ENCODE measurements at regions not wholly inside any gene's neighbourhood (a gene's known extent, or its start where the extent isn't known, plus 50 kb on each side); places are given as distances from the start of the nearest gene placed in this dataset.

- no peak overlapping the region for H3K4me3 ChIP-seq (ENCODE audit: low read length in 2 of 2)
- no peak overlapping the region for H3K9ac ChIP-seq (ENCODE audit: low read depth, low read length, poor library complexity)
- H3K4me1 ChIP-seq (ENCODE audit: control insufficient read depth in 2 of 2, insufficient read depth in 1 of 2, low read depth in 1 of 2, low read length in 2 of 2) = no peaks in the 10 kb centered on the region
- no peak overlapping the region for H2BK12ac ChIP-seq (ENCODE audit: low read length)
- no peak overlapping the region for H2BK5ac ChIP-seq (ENCODE audit: low read length)
- no peaks in the 10 kb centered on the region for H3K79me1 ChIP-seq (ENCODE audit: low read depth, low read length)
- H2BK120ac ChIP-seq (ENCODE audit: low read depth, low read length) = no peak overlapping the region
- no peak overlapping the region for H4K91ac ChIP-seq (ENCODE audit: low read depth, low read length, poor library complexity)
- DNase-seq (ENCODE audit: low spot score) = no peak
- no peak overlapping the region for H2BK15ac ChIP-seq (ENCODE audit: low read length)
- H3K27me3 ChIP-seq (ENCODE audit: control insufficient read depth in 3 of 3, insufficient read depth in 3 of 3, low read depth in 1 of 3, low read length in 3 of 3) = peaks cover 0 to 2% (median 0%) of the 10 kb centered on the region in 3 experiments
- H2AFZ ChIP-seq (ENCODE audit: low read length) = no peak overlapping the region
- H3K14ac ChIP-seq (ENCODE audit: low read length) = no peak overlapping the region
- H3K23ac ChIP-seq (ENCODE audit: low read depth, low read length, poor library complexity) = no peak overlapping the region
- H3K36me3 ChIP-seq (replicated peaks in 1 of 2; ENCODE audit: control insufficient read depth in 2 of 2, insufficient read depth in 2 of 2, low read length in 2 of 2) = no peaks in the 10 kb centered on the region
- no CpG with 5 or more reads among the region's 2 CpGs for WGBS, 2 donors (ENCODE audit: extremely low coverage in 2 of 2, insufficient read length in 2 of 2, insufficient replicate concordance in 1 of 2)
- no peak overlapping the region for H3K4me2 ChIP-seq (ENCODE audit: insufficient read depth, low read length, poor library complexity, severe bottlenecking)
- no peak overlapping the region for H2AK5ac ChIP-seq (ENCODE audit: low read depth, low read length)
- no peak overlapping the region for H3K18ac ChIP-seq (ENCODE audit: low read length)
- H3K9me3 ChIP-seq (replicated peaks in 1 of 2; ENCODE audit: control insufficient read depth in 2 of 2, insufficient read depth in 1 of 2, low read depth in 1 of 2, low read length in 2 of 2) = peaks cover 2 to 6% of the 10 kb centered on the region in 2 donors
- H3K4ac ChIP-seq (ENCODE audit: low read length) = no peak overlapping the region
- H3K27ac ChIP-seq (replicated peaks; ENCODE audit: low read length) = no peak overlapping the region
- H4K8ac ChIP-seq (ENCODE audit: low read depth, low read length) = no peak overlapping the region
These were observed 186.2 kb downstream of the PLK2 start for GRCh38 chr5:58273711-58274110.

- H3K79me1 ChIP-seq (ENCODE audit: low read depth, low read length) = no peaks in the 10 kb centered on the region
- no peak overlapping the region for H2BK15ac ChIP-seq (ENCODE audit: low read length)
- no CpG with 5 or more reads among the region's 4 CpGs for WGBS, 2 donors (ENCODE audit: extremely low coverage in 2 of 2, insufficient read length in 2 of 2, insufficient replicate concordance in 1 of 2)
- H2AFZ ChIP-seq (ENCODE audit: low read length) = no peak overlapping the region
- H4K8ac ChIP-seq (ENCODE audit: low read depth, low read length) = no peak overlapping the region
- no peak overlapping the region for H3K4me2 ChIP-seq (ENCODE audit: insufficient read depth, low read length, poor library complexity, severe bottlenecking)
- H3K9ac ChIP-seq (ENCODE audit: low read depth, low read length, poor library complexity) = no peak overlapping the region
- no peak overlapping the region for H3K23ac ChIP-seq (ENCODE audit: low read depth, low read length, poor library complexity)
- H2BK5ac ChIP-seq (ENCODE audit: low read length) = no peak overlapping the region
- no peak for DNase-seq (ENCODE audit: low spot score)
- H3K4ac ChIP-seq (ENCODE audit: low read length) = no peak overlapping the region
- H3K27ac ChIP-seq (replicated peaks; ENCODE audit: low read length) = no peak overlapping the region
- H3K9me3 ChIP-seq (replicated peaks in 1 of 2; ENCODE audit: control insufficient read depth in 2 of 2, insufficient read depth in 1 of 2, low read depth in 1 of 2, low read length in 2 of 2) = no peaks in the 10 kb centered on the region
- no peak overlapping the region for H2BK12ac ChIP-seq (ENCODE audit: low read length)
- no peak overlapping the region for H2AK5ac ChIP-seq (ENCODE audit: low read depth, low read length)
- no peak overlapping the region for H3K18ac ChIP-seq (ENCODE audit: low read length)
- peaks cover 0 to 5% of the 10 kb centered on the region in 2 donors for H3K4me1 ChIP-seq (ENCODE audit: control insufficient read depth in 2 of 2, insufficient read depth in 1 of 2, low read depth in 1 of 2, low read length in 2 of 2)
- H3K4me3 ChIP-seq (ENCODE audit: low read length in 2 of 2) = no peak overlapping the region
- no peaks in the 10 kb centered on the region for H3K27me3 ChIP-seq (ENCODE audit: control insufficient read depth in 3 of 3, insufficient read depth in 3 of 3, low read depth in 1 of 3, low read length in 3 of 3)
- no peaks in the 10 kb centered on the region for H3K36me3 ChIP-seq (replicated peaks in 1 of 2; ENCODE audit: control insufficient read depth in 2 of 2, insufficient read depth in 2 of 2, low read length in 2 of 2)
- no peak overlapping the region for H2BK120ac ChIP-seq (ENCODE audit: low read depth, low read length)
- H3K14ac ChIP-seq (ENCODE audit: low read length) = no peak overlapping the region
- H4K91ac ChIP-seq (ENCODE audit: low read depth, low read length, poor library complexity) = no peak overlapping the region
These were observed 191.6 kb downstream of the PLK2 start for GRCh38 chr5:58268268-58268667.

GRCh38 chr5:58266402-58266801 lies 193.5 kb downstream of the PLK2 start:
- no peak overlapping the region for H3K27ac ChIP-seq (replicated peaks; ENCODE audit: low read length)
- H2BK15ac ChIP-seq (ENCODE audit: low read length) = no peak overlapping the region
- H2BK5ac ChIP-seq (ENCODE audit: low read length) = no peak overlapping the region
- H3K4me2 ChIP-seq (ENCODE audit: insufficient read depth, low read length, poor library complexity, severe bottlenecking) = no peak overlapping the region
- no peaks in the 10 kb centered on the region for H3K9me3 ChIP-seq (replicated peaks in 1 of 2; ENCODE audit: control insufficient read depth in 2 of 2, insufficient read depth in 1 of 2, low read depth in 1 of 2, low read length in 2 of 2)
- peaks cover 0 to 5% of the 10 kb centered on the region in 2 donors for H3K4me1 ChIP-seq (ENCODE audit: control insufficient read depth in 2 of 2, insufficient read depth in 1 of 2, low read depth in 1 of 2, low read length in 2 of 2)
- no peak overlapping the region for H4K91ac ChIP-seq (ENCODE audit: low read depth, low read length, poor library complexity)
- no peaks in the 10 kb centered on the region for H3K36me3 ChIP-seq (replicated peaks in 1 of 2; ENCODE audit: control insufficient read depth in 2 of 2, insufficient read depth in 2 of 2, low read length in 2 of 2)
- no peaks in the 10 kb centered on the region for H3K79me1 ChIP-seq (ENCODE audit: low read depth, low read length)
- no peak overlapping the region for H3K4me3 ChIP-seq (ENCODE audit: low read length in 2 of 2)
- no peak overlapping the region for H3K18ac ChIP-seq (ENCODE audit: low read length)
- no peak overlapping the region for H3K14ac ChIP-seq (ENCODE audit: low read length)
- H3K4ac ChIP-seq (ENCODE audit: low read length) = no peak overlapping the region
- H2BK12ac ChIP-seq (ENCODE audit: low read length) = no peak overlapping the region
- no peak overlapping the region for H2BK120ac ChIP-seq (ENCODE audit: low read depth, low read length)
- no peak overlapping the region for H2AFZ ChIP-seq (ENCODE audit: low read length)
- no peak overlapping the region for H3K9ac ChIP-seq (ENCODE audit: low read depth, low read length, poor library complexity)
- no peak overlapping the region for H4K8ac ChIP-seq (ENCODE audit: low read depth, low read length)
- DNase-seq (ENCODE audit: low spot score) = no peak
- no peaks in the 10 kb centered on the region for H3K27me3 ChIP-seq (ENCODE audit: control insufficient read depth in 3 of 3, insufficient read depth in 3 of 3, low read depth in 1 of 3, low read length in 3 of 3)
- H2AK5ac ChIP-seq (ENCODE audit: low read depth, low read length) = no peak overlapping the region
- no peak overlapping the region for H3K23ac ChIP-seq (ENCODE audit: low read depth, low read length, poor library complexity)

GRCh38 chr5:58265246-58265930 lies 194.5 kb downstream of the PLK2 start:
- Histone ChIP-seq H3K36me3 (replicated peaks in 1 of 2; ENCODE audit: control insufficient read depth in 2 of 2, insufficient read depth in 2 of 2, low read length in 2 of 2) (no peaks in the 10 kb centered on the region), H3K9ac (ENCODE audit: low read depth, low read length, poor library complexity) (no peak overlapping the region), H4K8ac (ENCODE audit: low read depth, low read length) (no peak overlapping the region), H3K23ac (ENCODE audit: low read depth, low read length, poor library complexity) (no peak overlapping the region), H3K18ac (ENCODE audit: low read length) (no peak overlapping the region), H2BK15ac (ENCODE audit: low read length) (no peak overlapping the region), H3K79me1 (ENCODE audit: low read depth, low read length) (no peaks in the 10 kb centered on the region), H4K91ac (ENCODE audit: low read depth, low read length, poor library complexity) (no peak overlapping the region), H3K27ac (replicated peaks; ENCODE audit: low read length) (no peak overlapping the region), H3K4ac (ENCODE audit: low read length) (no peak overlapping the region), H3K9me3 (replicated peaks in 1 of 2; ENCODE audit: control insufficient read depth in 2 of 2, insufficient read depth in 1 of 2, low read depth in 1 of 2, low read length in 2 of 2) (no peaks in the 10 kb centered on the region), H2BK12ac (ENCODE audit: low read length) (no peak overlapping the region), H2AFZ (ENCODE audit: low read length) (no peak overlapping the region), H2AK5ac (ENCODE audit: low read depth, low read length) (no peak overlapping the region), H3K27me3 (ENCODE audit: control insufficient read depth in 3 of 3, insufficient read depth in 3 of 3, low read depth in 1 of 3, low read length in 3 of 3) (no peaks in the 10 kb centered on the region), H3K4me3 (ENCODE audit: low read length in 2 of 2) (no peak overlapping the region), H3K14ac (ENCODE audit: low read length) (no peak overlapping the region), H2BK120ac (ENCODE audit: low read depth, low read length) (no peak overlapping the region), H3K4me2 (ENCODE audit: insufficient read depth, low read length, poor library complexity, severe bottlenecking) (no peak overlapping the region), H3K4me1 (ENCODE audit: control insufficient read depth in 2 of 2, insufficient read depth in 1 of 2, low read depth in 1 of 2, low read length in 2 of 2) (peaks cover 0 to 5% of the 10 kb centered on the region in 2 donors), H2BK5ac (ENCODE audit: low read length) (no peak overlapping the region)
- no peak for DNase-seq (ENCODE audit: low spot score)
- WGBS, 2 donors (ENCODE audit: extremely low coverage in 2 of 2, insufficient read length in 2 of 2, insufficient replicate concordance in 1 of 2) = no CpG with 5 or more reads among the region's 4 CpGs

Data from neuronal stem cell (in vitro differentiated cells).